Gastroesophageal sphincter (tissue), 3 donors: ENCODE measurements at regions not wholly inside any gene's neighbourhood (a gene's known extent, or its start where the extent isn't known, plus 50 kb on each side); places are given as distances from the start of the nearest gene placed in this dataset.

Source experiments
- EP300 ChIP-seq: sonication (generic); formaldehyde crosslinking; IDR thresholded peaks from one replicate; pipeline ENCODE4 v1.6.1; 2017; ENCODE audit warnings: antibody characterized with exemption, mild to moderate bottlenecking
- POLR2A ChIP-seq, 2 donors: fragments of 450-650 bp; IDR thresholded peaks; one replicate each; pipeline ENCODE4 v1.6.1; 2017; ENCODE audit warnings: antibody characterized with exemption in 2 of 2, mild to moderate bottlenecking in 2 of 2, moderate library complexity in 1 of 2
- TF ChIP-seq, protein P1 (sequence below), 4 experiments: fragments of 200-600 bp in 2 of 4; fragments of 450-650 bp in 2 of 4; sonication (generic) in 1 of 4; IDR thresholded peaks; one replicate each; pipeline ENCODE4 v1.5.1; 2017 to 2019; ENCODE audit warnings: antibody characterized with exemption in 4 of 4, mild to moderate bottlenecking in 2 of 4, moderate library complexity in 2 of 4

DNA sequence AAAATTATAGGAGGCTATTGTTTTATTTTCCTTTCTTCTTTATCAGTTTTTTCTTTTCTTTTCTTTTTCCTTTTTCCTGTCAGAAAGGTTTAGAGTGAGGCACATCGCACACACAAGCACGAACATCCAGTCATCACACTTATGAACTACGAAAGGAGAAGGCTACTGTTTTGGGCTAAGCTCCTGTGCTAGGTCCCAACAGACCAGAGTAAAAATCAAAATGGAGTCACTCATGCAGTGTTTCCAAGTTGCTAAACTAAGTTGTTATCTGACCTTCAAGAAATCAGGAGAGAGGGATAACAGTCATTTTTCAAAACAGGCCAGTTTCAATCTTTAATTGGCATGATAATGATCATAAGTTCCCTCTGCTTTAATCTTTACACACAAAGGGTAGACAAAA, 93.6 kb downstream of the CD24 start:
- TF ChIP-seq, protein P1, sequence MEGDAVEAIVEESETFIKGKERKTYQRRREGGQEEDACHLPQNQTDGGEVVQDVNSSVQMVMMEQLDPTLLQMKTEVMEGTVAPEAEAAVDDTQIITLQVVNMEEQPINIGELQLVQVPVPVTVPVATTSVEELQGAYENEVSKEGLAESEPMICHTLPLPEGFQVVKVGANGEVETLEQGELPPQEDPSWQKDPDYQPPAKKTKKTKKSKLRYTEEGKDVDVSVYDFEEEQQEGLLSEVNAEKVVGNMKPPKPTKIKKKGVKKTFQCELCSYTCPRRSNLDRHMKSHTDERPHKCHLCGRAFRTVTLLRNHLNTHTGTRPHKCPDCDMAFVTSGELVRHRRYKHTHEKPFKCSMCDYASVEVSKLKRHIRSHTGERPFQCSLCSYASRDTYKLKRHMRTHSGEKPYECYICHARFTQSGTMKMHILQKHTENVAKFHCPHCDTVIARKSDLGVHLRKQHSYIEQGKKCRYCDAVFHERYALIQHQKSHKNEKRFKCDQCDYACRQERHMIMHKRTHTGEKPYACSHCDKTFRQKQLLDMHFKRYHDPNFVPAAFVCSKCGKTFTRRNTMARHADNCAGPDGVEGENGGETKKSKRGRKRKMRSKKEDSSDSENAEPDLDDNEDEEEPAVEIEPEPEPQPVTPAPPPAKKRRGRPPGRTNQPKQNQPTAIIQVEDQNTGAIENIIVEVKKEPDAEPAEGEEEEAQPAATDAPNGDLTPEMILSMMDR (IDR thresholded peaks at IDR 0.05): no peak
- TF ChIP-seq POLR2A (IDR thresholded peaks at IDR 0.05) (no peak), EP300 (no peak)
